B cell (primary cell): ENCODE measurements at regions not wholly inside any gene's neighbourhood (a gene's known extent, or its start where the extent isn't known, plus 50 kb on each side); places are given as distances from the start of the nearest gene placed in this dataset.

Experiments
- ATAC-seq: fragments of 200-7000 bp; cut with Tn5 transposase; one replicate; pipeline ENCODE4 v1.10.0; 2021; ENCODE audit warnings: low read depth, mild to moderate bottlenecking, moderate number of reproducible peaks, moderate library complexity
- CTCF ChIA-PET: fragments of 350-600 bp; sonication (Branson Sonifier 250); formaldehyde crosslinking; loops from one replicate; lab custom pipeline; 2021; ENCODE audit warnings: antibody characterized with exemption, inconsistent platforms; lab: Charles Lee
- POLR2A ChIA-PET: fragments of 350-600 bp; sonication (Branson Sonifier 250); formaldehyde crosslinking; loops from one replicate; lab custom pipeline; 2021; ENCODE audit warnings: antibody characterized with exemption; lab: Charles Lee
- DNase-seq: peaks from one replicate; pipeline ENCODE4 v3.0.0; 2013
- H2AFZ ChIP-seq: 2 replicates; pipeline ENCODE4 v1.6.1; 2012; ENCODE audit warnings: mild to moderate bottlenecking, low read depth, low read length; ENCODE audit not compliant: insufficient read depth, poor library complexity, severe bottlenecking
- H3K27ac ChIP-seq, 2 donors: 1 replicate in 1 of 2; 2 replicates in 1 of 2; pipeline ENCODE4 v1.5.1; 2012 to 2013; ENCODE audit warnings: low read length in 2 of 2, mild to moderate bottlenecking in 2 of 2, moderate library complexity in 1 of 2
- H3K27me3 ChIP-seq, 4 experiments: fragments of 200-600 bp in 1 of 4; sonication (generic) in 1 of 4; replicated peaks in 1 of 4; 1 replicate in 2 of 4; 2 replicates in 2 of 4; pipeline versions ENCODE4 v1.6.1 to v1.7.0; 2013 to 2016; ENCODE audit warnings: low read length in 3 of 4, mild to moderate bottlenecking in 2 of 4, mixed read lengths in 1 of 4, moderate library complexity in 1 of 4; ENCODE audit not compliant: insufficient read depth in 4 of 4, control insufficient read depth in 3 of 4; ENCODE audit errors: control extremely low read depth in 1 of 4
- H3K36me3 ChIP-seq, 2 experiments: replicated peaks in 1 of 2; 1 replicate in 1 of 2; 2 replicates in 1 of 2; pipeline versions ENCODE4 v1.6.1 to v1.7.1; 2013; ENCODE audit warnings: low read length in 1 of 2; ENCODE audit not compliant: insufficient read depth in 2 of 2, control insufficient read depth in 1 of 2; ENCODE audit errors: control extremely low read depth in 1 of 2, extremely low read depth in 1 of 2
- H3K4me1 ChIP-seq, 2 donors: fragments of 200-600 bp in 1 of 2; sonication (generic) in 1 of 2; 1 replicate in 1 of 2; 2 replicates in 1 of 2; pipeline versions ENCODE4 v1.5.1 to v1.6.1; 2013 to 2017; ENCODE audit warnings: low read length in 2 of 2; ENCODE audit not compliant: control insufficient read depth in 2 of 2, insufficient read depth in 2 of 2
- H3K4me2 ChIP-seq: replicated peaks from 2 replicates; pipeline ENCODE3; 2012; ENCODE audit warnings: mild to moderate bottlenecking, low read depth, low read length; ENCODE audit not compliant: poor library complexity, severe bottlenecking
- H3K4me3 ChIP-seq, 5 experiments: fragments of 200-600 bp in 1 of 5; sonication (generic) in 1 of 5; 1 replicate in 3 of 5; 2 replicates in 2 of 5; pipeline versions ENCODE4 v1.5.1 to v1.7.0; 2011 to 2016; ENCODE audit warnings: low read length in 4 of 5, mild to moderate bottlenecking in 4 of 5, low read depth in 2 of 5, control low read depth in 1 of 5, moderate library complexity in 1 of 5; ENCODE audit not compliant: insufficient read depth in 1 of 5; ENCODE audit errors: control extremely low read depth in 1 of 5, extremely low read depth in 1 of 5
- H3K79me2 ChIP-seq: fragments of 200-600 bp; sonication (generic); one replicate; pipeline ENCODE4 v1.6.0; 2016; ENCODE audit warnings: low read length; ENCODE audit not compliant: control insufficient read depth, insufficient read depth
- H3K9ac ChIP-seq: fragments of 200-600 bp; sonication (generic); 2 replicates; pipeline ENCODE4 v1.6.1; 2017; ENCODE audit warnings: mild to moderate bottlenecking, low read length, moderate library complexity
- H3K9me3 ChIP-seq, 3 donors: one replicate each; pipeline versions ENCODE4 v1.6.1 to v1.7.1; 2013; ENCODE audit warnings: low read length in 2 of 3; ENCODE audit not compliant: control insufficient read depth in 2 of 3, insufficient read depth in 1 of 3; ENCODE audit errors: control extremely low read depth in 1 of 3
- H4K20me1 ChIP-seq: 2 replicates; pipeline ENCODE4 v1.6.0; 2012; ENCODE audit warnings: mild to moderate bottlenecking, low read length; ENCODE audit not compliant: insufficient read depth, control insufficient read depth, poor library complexity, severe bottlenecking
- H3K27ac Mint-ChIP-seq: one replicate; pipeline ENCODE4 v1.8.0; 2021; ENCODE audit warnings: mixed read lengths
- H3K27me3 Mint-ChIP-seq: one replicate; pipeline ENCODE4 v1.8.0; 2021; ENCODE audit warnings: mixed read lengths
- H3K4me1 Mint-ChIP-seq: one replicate; pipeline ENCODE4 v1.8.0; 2021; ENCODE audit warnings: mixed read lengths
- H3K4me3 Mint-ChIP-seq: one replicate; pipeline ENCODE4 v1.8.0; 2021; ENCODE audit warnings: mixed read lengths
- H3K9me3 Mint-ChIP-seq: one replicate; pipeline ENCODE4 v1.8.0; 2022; ENCODE audit warnings: mixed read lengths; ENCODE audit not compliant: insufficient read depth
- EZH2 ChIP-seq: IDR thresholded peaks from 2 replicates; pipeline ENCODE4 v1.6.1; 2012; ENCODE audit warnings: borderline replicate concordance, low read depth, mild to moderate bottlenecking, moderate library complexity, low read length; ENCODE audit not compliant: insufficient read depth, poor library complexity, severe bottlenecking
- WGBS: methylation state at CpG from one replicate; pipeline ENCODE4 v1.1.5; 2013; ENCODE audit warnings: missing lambda C conversion rate; ENCODE audit not compliant: insufficient coverage; 5-methylcytosine and 5-hydroxymethylcytosine counted together
- intact Hi-C: fragments of 100-400 bp; cut with micrococcal nuclease; formaldehyde crosslinking; loops from one replicate; pipeline ENCODE4 v1.10.0; 2022
- TF ChIP-seq, protein P1 (sequence below): fragments of 200-600 bp; IDR thresholded peaks from one replicate; pipeline ENCODE4 v1.8.0; 2022; ENCODE audit warnings: antibody characterized with exemption, mild to moderate bottlenecking

DNA sequence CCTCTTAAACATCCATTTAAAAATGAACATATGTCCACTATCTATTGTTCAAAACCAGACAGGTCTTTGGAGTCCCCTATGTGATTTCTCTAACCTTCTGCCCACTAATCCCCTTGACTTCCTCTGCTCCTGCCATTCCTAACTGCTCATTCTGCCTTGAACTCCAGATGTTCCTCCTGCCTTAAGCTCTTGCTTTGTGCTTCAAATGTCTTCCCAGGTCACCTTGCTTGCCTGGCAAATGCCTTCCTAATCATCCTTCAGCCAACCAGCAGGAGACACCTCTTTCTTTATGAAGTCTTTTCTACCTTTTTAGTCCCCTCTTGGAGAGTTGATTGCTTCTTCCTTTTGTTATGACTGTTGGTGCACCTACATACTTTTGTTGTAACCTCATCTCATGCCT lies 1043.0 kb upstream of the CHAC2 start:
- Mint-ChIP-seq H3K4me1 (no peaks in the 10 kb centered on the region), H3K4me3 (no peak overlapping the region), H3K27ac (no peak overlapping the region), H3K9me3 (peaks cover 8% of the 10 kb centered on the region), H3K27me3 (no peaks in the 10 kb centered on the region)
- Histone ChIP-seq H3K9ac (no peak overlapping the region), H3K4me3 (no peak overlapping the region), H3K36me3 (no peaks in the 10 kb centered on the region), H3K27me3 (no peaks in the 10 kb centered on the region), H2AFZ (no peak overlapping the region), H3K79me2 (no peaks in the 10 kb centered on the region), H3K27ac (no peak overlapping the region), H3K9me3 (peaks cover 0 to 4% (median under 1%) of the 10 kb centered on the region in 3 donors), H3K4me2 (no peak overlapping the region), H3K4me1 (no peaks in the 10 kb centered on the region), H4K20me1 (no peaks in the 10 kb centered on the region)
- ATAC-seq, result no peak
- intact Hi-C loops, result no loop called here
- POLR2A ChIA-PET, result no interaction called here
- CTCF ChIA-PET, result interaction anchor here (1.0 kb wide), 1 partner anchor 14 kb away, joined by 3 read pairs; no protein-coding TSS in a partner anchor
- DNase-seq, result no peak
- TF ChIP-seq, protein P1, sequence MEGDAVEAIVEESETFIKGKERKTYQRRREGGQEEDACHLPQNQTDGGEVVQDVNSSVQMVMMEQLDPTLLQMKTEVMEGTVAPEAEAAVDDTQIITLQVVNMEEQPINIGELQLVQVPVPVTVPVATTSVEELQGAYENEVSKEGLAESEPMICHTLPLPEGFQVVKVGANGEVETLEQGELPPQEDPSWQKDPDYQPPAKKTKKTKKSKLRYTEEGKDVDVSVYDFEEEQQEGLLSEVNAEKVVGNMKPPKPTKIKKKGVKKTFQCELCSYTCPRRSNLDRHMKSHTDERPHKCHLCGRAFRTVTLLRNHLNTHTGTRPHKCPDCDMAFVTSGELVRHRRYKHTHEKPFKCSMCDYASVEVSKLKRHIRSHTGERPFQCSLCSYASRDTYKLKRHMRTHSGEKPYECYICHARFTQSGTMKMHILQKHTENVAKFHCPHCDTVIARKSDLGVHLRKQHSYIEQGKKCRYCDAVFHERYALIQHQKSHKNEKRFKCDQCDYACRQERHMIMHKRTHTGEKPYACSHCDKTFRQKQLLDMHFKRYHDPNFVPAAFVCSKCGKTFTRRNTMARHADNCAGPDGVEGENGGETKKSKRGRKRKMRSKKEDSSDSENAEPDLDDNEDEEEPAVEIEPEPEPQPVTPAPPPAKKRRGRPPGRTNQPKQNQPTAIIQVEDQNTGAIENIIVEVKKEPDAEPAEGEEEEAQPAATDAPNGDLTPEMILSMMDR, result no peak
- TF ChIP-seq EZH2, result no peak

DNA sequence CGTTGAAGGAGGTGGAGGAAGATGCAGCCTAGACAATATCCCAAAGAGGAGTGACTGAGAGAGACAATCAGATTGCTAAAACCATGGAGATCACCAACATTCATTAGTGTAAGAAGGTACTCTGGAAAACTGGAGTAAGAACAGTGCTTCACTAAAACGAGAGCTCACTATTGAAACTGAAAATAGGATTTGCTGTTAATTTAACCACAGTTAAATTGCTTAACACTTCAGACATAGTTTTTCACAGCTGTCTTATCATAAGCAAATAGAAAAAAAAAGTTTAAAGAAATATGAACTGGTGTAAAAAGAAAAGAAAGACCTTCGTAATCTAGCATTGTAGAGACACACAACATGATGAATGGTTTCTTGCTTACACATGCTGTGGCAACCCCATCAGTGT lies 1049.8 kb upstream of the CHAC2 start:
- Histone ChIP-seq H2AFZ (no peak overlapping the region), H3K9ac (no peak overlapping the region), H3K4me1 (no peaks in the 10 kb centered on the region), H3K36me3 (no peaks in the 10 kb centered on the region), H3K27me3 (no peaks in the 10 kb centered on the region), H3K4me3 (no peak overlapping the region), H3K9me3 (peaks cover 0 to 4% (median 0%) of the 10 kb centered on the region in 3 donors), H3K27ac (no peak overlapping the region), H3K79me2 (no peaks in the 10 kb centered on the region), H3K4me2 (no peak overlapping the region), H4K20me1 (no peaks in the 10 kb centered on the region)
- ChIA-PET CTCF (no interaction called here), POLR2A (no interaction called here)
- no peak overlapping the region for H3K27ac Mint-ChIP-seq
- ATAC-seq, result no peak
- no peak for TF ChIP-seq EZH2
- TF ChIP-seq, protein P1, result no peak
- no peaks in the 10 kb centered on the region for H3K27me3 Mint-ChIP-seq
- peaks cover 2% of the 10 kb centered on the region for H3K9me3 Mint-ChIP-seq
- no peak overlapping the region for H3K4me3 Mint-ChIP-seq
- H3K4me1 Mint-ChIP-seq, result no peaks in the 10 kb centered on the region
- intact Hi-C loops, result no loop called here
- no CpG with 5 or more reads among the region's 3 CpGs for WGBS
- DNase-seq, result no peak
